Neural progenitor cell (in vitro differentiated cells): ENCODE measurements at regions not wholly inside any gene's neighbourhood (a gene's known extent, or its start where the extent isn't known, plus 50 kb on each side); places are given as distances from the start of the nearest gene placed in this dataset.

Source experiments
- CTCF ChIP-seq: fragments of 200-600 bp; sonication (generic); IDR thresholded peaks from 2 replicates; pipeline ENCODE4 v1.5.1; 2017; ENCODE audit warnings: antibody characterized with exemption, mild to moderate bottlenecking
- EZH2phosphoT487 ChIP-seq: fragments of 200-600 bp; sonication (generic); IDR thresholded peaks from 2 replicates; pipeline ENCODE4 v1.6.1; 2017; ENCODE audit warnings: antibody characterized with exemption

GRCh38 chr20:62546606-62547005 lies 70.8 kb upstream of the GATA5 start:
- TF ChIP-seq CTCF (no peak), EZH2phosphoT487 (no peak)
